COLO668 (cell line): ENCODE measurements at regions not wholly inside any gene's neighbourhood (a gene's known extent, or its start where the extent isn't known, plus 50 kb on each side); places are given as distances from the start of the nearest gene placed in this dataset.

Source experiments
- DNase-seq: peaks from one replicate; lab custom pipeline; 2025; ENCODE audit not compliant: unreplicated experiment; lab: John Stamatoyannopoulos, UW

DNA sequence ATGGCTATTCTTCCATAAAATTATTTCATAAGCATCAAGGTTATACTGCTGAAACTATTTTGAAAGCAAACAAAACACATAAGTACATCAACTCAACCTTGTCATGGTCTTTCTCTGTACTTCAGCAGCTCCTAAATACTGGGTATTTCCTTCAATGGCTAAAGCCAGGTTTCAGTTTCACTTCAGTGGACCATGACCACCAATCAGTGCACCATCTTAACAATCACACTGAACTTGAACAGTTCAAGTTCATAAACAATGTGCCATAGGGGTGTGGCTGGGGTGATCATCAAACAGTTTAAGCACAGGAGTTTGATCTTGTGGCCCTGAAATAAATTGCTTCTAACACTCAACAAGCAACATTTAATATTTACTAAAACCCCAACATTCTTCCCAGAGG lies 124.1 kb upstream of the FIGN start:
- no peak for DNase-seq

DNA sequence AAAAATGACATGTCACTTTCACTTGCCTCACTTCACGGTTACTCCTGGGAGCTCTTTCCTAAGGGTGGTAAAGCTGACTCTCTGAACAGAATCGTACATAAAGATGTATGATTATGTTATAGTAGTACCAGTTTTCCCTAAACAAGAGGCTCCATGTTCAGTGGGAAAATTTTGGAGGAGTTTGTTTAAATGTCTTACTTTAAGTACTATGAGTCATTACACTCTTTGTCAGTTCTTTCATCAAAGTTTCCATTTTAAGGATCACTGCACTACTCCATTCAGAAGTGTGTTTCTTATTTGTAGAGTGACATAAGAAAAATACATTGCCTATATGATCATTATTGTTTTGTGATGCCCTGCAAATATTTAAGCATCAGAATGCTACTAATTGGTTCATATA lies 121.1 kb upstream of the FIGN start:
- no peak for DNase-seq

DNA sequence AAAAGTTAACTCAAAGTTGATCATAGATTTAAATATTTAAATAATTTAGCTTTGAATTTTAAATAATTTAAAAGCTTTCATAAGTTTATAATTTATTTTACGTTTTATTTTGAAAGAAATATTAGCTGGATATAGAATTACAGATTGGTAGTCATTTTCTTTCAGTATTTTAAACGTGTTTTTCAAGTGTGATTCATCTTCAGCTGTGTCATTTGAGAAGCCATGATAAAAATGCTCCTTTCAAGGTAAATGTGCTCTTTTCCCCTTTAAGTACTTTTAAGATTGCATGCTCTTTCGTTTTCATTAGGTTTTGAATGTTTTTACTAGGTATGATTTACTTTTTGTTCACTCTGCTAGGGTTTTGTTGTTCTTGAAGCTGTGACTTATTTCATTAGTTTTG lies 116.8 kb upstream of the FIGN start:
- DNase-seq, result no peak

DNA sequence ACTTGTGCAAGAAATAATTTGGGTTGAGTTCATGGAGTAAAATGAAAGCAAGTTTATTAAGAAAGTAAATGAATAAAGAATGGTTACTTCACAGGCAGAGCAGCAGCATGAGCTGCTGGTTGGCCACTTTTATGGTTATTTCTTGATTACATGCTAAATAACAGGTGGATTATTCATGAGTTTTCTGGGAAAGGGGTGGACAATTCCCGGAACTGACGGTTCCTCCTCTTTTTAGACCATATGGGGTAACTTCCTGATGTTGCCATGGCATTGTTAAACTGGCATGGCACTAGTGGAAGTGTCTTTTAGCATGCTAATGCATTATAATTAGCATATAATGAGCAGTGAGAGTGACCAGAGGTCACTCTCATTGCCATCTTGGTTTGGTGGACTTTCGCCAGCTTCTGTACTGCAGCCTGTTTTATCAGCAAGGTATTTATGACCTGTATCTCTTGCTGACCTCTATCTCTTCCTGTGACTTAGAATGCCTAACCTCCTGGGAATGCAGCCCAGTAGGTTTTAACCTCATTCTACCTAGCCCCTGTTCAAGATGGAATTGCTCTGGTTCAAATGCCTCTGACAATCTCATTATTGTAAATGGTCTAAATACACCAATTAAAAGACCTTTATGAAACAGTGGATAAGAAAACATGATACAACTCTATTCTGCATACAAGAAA lies 114.1 kb upstream of the FIGN start:
- no peak for DNase-seq

DNA sequence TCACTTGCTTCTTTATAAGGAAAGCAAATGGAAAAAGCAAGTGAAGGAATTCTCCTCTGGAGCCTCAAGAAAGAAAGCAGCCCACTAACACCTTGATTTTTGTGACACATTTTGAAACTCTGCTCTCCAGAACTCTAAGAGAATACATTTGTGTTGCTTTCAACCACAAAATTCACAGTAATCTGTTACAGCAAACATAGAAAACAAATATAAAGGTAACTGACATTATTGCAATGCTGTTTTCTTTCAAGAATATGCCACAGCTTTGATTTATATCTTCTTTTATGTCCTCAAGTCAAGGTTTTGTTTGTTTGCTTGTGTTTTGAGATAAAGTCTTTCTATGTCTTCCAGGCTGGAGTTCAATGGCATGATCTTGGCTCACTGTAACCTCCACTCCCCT lies 103.1 kb upstream of the FIGN start:
- DNase-seq, result no peak

DNA sequence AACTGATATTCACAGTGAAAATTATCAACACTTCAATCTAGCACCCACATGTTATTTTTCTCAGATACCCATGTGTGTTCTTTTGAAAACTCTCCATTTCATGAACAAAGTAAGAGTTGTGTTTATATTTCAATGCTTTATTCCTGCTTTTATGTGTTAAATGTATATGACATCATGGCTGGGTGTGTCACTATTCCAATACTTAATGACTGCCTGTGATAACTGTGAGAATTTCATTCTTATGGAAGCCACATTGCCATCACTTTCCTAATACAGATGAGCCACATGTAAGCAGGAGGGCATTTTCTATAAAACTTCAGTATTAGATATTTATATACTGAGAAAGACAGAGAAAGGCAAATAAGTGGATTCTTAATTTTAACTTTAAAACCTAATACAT lies 100.4 kb upstream of the FIGN start:
- no peak for DNase-seq

DNA sequence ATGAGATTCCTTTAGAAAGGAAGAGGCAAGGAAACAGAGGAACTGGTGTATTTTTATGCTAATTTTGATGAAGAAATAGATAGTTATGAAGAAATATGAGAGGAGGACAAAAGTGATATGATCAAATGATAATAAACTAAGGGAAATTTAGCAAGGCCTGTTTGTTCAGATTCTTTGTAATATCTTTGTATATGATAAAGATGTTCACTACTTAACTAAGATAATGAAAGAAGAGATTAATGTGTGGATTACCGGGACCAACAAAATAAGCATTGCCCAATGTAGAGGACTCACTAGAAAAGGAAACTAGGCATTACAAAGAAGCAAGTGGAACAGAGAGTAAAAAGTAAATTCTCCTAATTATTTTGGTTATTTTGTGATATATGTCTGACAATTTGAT lies 99.0 kb upstream of the FIGN start:
- DNase-seq, result no peak

DNA sequence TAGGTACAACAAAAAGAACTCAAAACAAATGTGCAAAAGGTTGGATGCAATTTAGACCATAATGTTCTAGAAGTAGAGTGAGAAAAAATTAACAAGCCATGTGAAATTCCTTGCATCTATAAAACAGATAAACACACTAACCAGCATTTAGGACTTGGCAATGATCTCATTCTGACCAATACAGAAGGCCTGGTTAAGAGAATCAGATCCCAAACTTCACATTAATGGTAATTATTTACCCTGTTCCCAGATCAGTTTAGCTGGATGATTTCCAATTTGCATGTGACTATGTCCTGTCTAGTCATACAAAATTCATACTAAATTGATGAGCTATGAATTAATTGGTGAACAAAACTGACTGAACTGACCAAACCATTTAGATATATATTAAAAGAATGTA lies 98.4 kb upstream of the FIGN start:
- DNase-seq, result no peak

DNA sequence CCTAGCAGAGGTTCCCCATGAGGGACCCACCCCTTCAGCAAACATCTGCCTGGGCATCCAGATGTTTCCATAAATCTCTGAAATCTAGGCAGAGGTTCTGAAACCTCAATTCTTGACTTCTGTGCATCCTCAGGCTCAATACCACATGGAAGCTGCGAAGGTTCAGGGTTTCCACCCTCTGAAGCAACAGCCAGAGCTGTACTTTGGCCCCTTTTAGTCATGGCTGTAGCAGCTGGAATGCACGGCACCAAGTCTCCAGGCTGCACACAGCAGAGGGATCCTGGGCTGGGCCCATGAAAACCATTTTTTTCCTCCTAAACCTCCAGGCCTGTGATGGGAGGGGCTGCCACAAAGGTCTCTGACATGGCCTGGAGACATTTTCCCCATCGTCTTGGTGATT lies 93.0 kb upstream of the FIGN start:
- no peak for DNase-seq

DNA sequence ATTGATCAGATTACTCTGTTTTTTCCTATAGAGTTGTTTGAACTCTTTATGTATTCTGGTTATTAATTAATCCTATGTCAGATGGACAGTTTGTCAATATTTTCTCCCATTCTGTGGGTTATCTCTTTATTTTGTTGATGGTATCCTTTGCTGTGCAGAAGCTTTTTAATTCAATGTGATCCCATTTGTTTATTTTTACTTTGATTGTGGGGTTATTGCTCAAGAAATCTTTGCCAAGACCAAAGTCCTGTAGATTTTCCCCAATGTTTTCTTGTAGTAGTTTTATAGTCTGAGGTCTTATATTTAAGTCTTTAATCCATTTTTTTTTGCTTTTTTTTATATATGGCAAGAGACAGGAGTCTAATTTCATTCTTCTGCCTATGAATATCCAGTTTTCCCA lies 86.2 kb upstream of the FIGN start:
- no peak for DNase-seq

DNA sequence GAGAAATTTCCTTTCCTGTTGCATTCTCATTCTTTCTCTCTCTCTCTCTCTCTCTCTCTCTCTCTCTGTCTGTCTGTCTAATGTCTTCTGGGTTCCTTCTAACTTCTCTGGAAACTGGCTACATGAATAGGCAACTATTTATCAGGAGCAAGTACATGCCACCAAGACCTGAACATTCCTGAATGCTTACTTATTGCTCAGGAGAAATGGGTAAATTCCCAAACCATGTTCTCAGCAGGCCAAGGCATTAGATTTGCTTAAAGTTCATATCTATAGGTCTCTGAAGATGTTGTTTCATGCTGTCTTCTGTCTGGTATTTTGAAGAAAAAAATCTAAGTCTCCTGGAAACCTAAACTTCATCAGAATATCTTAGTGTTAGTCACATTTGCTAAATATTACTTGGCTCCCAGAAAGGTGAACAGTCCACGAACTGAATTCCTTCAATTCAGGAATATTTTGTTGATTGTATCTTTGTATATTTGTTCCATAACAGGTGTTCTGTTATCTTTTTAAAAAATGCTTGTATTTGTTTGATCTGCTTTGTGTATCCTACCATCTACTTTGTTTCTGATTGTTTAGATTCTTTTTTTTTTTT lies 77.2 kb upstream of the FIGN start:
- DNase-seq, result no peak

DNA sequence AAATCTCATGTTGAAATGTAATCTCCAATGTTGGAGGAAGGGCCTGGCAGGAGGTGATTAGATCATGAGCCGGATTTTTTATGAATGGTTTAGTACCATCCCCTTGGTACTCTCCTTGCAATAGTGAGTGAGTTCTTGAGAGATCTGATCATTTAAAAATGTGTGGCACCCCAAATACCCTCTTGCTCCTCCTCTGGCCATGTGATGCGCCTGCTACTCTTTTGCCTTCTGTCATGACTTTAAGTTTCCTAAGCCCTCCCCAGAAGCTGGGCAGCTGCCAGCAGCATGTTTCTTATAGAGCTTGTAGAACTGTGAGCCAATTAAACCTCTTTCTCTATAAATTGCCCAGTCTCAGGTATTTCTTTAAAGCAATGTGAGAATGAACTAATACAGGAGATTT lies 72.6 kb upstream of the FIGN start:
- no peak for DNase-seq

DNA sequence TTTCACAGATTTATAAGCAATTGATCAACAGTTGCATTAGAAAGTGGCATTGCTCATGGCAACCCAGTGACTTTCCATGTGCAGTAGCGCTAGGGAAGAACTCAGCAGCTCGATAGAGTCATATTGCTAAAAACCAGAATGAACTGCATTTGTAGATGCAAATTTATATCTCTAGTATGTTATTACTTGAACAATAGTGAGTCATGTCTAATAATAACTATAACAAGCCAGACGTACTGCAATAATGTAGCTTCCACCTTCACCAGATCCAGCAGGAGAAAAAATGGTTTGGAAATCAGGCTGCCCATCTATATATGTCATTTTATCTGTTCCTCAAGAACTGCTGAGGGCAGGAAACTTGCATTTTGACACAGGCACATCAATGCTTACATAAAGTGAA lies 66.5 kb upstream of the FIGN start:
- DNase-seq, result no peak

DNA sequence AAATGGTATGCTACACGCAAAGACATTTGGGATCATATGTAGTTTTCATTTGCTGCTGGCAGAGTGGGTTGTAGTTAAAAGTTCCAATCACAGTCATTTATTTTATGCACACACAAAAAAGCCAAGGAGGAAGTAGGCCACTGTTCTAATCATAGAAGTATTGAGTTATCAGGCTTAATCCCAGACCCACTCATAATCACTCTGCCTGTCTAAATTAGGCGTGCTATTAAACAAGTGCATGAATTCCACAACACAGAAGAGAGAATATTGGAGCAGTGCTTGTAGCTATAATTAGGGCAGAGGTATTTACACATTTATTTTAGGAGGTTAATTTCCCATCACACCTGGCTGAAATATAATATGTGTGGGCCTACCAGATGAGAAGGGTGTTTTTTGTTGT lies 65.7 kb upstream of the FIGN start:
- DNase-seq, result no peak

DNA sequence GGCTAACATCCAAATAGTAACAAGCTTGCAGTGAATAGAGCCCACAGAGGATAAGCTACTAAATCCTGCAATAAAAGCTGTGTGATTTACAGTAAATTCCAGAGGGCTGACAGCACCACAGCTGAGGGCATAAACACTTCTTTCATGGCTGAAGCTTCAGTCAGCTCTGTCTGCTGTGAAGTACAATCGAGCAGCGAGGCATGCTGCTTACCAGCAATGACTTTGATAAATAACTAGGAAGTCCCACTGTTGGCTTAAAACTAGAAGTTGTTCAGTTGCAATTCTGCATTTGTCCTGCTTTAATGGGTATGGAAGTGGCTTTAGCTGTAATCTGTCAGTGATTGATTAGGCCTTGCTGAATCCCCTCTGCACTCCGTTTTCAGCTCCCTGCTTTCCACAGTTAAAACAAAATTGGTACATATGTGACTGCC lies 65.2 kb upstream of the FIGN start:
- no peak for DNase-seq

DNA sequence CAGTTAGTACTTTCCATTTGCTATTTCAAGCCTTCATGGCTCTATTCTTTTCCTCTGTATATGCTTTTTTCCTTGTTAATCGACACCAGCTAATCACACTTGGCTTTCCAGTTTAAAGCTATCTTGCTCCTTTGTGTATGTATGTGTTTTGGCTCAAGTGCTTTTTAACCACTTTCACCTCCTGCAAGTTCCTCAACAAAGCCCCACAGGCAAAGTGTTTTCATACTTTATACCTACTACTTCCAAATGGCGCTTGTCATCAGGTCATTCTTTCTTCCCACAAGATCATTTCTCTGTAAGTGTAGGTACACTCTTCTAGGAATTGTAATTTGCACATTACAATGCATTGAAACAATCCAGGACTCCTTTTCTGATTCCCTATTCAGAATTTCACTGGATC lies 64.0 kb upstream of the FIGN start:
- no peak for DNase-seq

DNA sequence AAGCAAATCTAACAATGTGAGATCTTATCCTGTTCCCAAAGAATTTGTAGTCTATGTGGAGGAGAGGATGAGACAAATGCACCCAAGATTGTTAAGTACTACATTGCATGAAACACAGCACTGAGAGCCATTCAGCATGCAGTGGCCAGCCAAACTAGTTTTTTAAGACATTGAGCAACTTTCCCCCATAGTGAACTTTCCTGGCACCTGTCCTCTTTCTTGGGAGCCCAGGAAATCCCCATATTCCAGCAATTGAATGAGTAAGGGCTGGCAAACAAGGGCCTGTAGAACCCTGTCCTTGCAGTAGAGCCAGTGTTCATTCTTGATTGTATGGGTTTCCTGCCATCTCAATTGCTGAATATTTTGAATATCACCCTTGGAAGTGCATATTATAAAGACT lies 58.8 kb upstream of the FIGN start:
- DNase-seq, result no peak
